CD8-positive, alpha-beta memory T cell (primary cell): ENCODE measurements at regions not wholly inside any gene's neighbourhood (a gene's known extent, or its start where the extent isn't known, plus 50 kb on each side); places are given as distances from the start of the nearest gene placed in this dataset.

Experiments used
- CTCF ChIA-PET: fragments of 350-600 bp; sonication (Branson Sonifier 250); formaldehyde crosslinking; loops from one replicate; lab custom pipeline; 2021; ENCODE audit warnings: antibody characterized with exemption; lab: Charles Lee
- POLR2A ChIA-PET: fragments of 350-600 bp; sonication (Branson Sonifier 250); formaldehyde crosslinking; loops from one replicate; lab custom pipeline; 2021; ENCODE audit warnings: antibody characterized with exemption; lab: Charles Lee
- DNase-seq, 5 donors: peaks; one replicate each; pipeline versions ENCODE4 v3.0.0 to v3.0.0-alpha.2; 2020 to 2022; ENCODE audit warnings: mixed read lengths in 1 of 5
- H3K27ac ChIP-seq: one replicate; pipeline ENCODE4 v1.7.0; 2013; ENCODE audit warnings: low read depth, mild to moderate bottlenecking, low read length, moderate library complexity
- H3K27me3 ChIP-seq: 2 replicates; pipeline ENCODE4 v1.7.0; 2013; ENCODE audit warnings: low read length, mild to moderate bottlenecking; ENCODE audit not compliant: insufficient read depth, poor library complexity, severe bottlenecking
- H3K36me3 ChIP-seq: 2 replicates; pipeline ENCODE4 v1.7.0; 2013; ENCODE audit warnings: mild to moderate bottlenecking, low read length, moderate library complexity; ENCODE audit not compliant: insufficient read depth
- H3K4me1 ChIP-seq: 2 replicates; pipeline ENCODE4 v1.7.0; 2013; ENCODE audit warnings: mild to moderate bottlenecking, low read length, moderate library complexity; ENCODE audit not compliant: insufficient read depth
- H3K4me3 ChIP-seq: 2 replicates; pipeline ENCODE4 v1.7.0; 2013; ENCODE audit warnings: mild to moderate bottlenecking, low read length
- H3K9me3 ChIP-seq: 2 replicates; pipeline ENCODE4 v1.7.0; 2013; ENCODE audit warnings: mild to moderate bottlenecking, low read length
- H3K27ac Mint-ChIP-seq, 8 donors: one replicate each; pipeline ENCODE4 v1.8.0; 2020 to 2021; ENCODE audit warnings: mixed read lengths in 8 of 8, mild to moderate bottlenecking in 6 of 8, inconsistent platforms in 3 of 8, moderate library complexity in 3 of 8
- H3K27me3 Mint-ChIP-seq, 2 donors: one replicate each; pipeline ENCODE4 v1.8.0; 2020 to 2021; ENCODE audit warnings: mixed read lengths in 2 of 2, mild to moderate bottlenecking in 1 of 2, moderate library complexity in 1 of 2
- H3K36me3 Mint-ChIP-seq, 3 donors: one replicate each; pipeline ENCODE4 v1.8.0; 2020 to 2021; ENCODE audit warnings: mixed read lengths in 3 of 3, inconsistent platforms in 1 of 3, mild to moderate bottlenecking in 1 of 3
- H3K4me1 Mint-ChIP-seq, 3 donors: one replicate each; pipeline ENCODE4 v1.8.0; 2020 to 2021; ENCODE audit warnings: mixed read lengths in 3 of 3, inconsistent platforms in 1 of 3, mild to moderate bottlenecking in 1 of 3
- H3K4me3 Mint-ChIP-seq, 7 donors: one replicate each; pipeline ENCODE4 v1.8.0; 2020 to 2021; ENCODE audit warnings: mixed read lengths in 7 of 7, mild to moderate bottlenecking in 6 of 7, moderate library complexity in 4 of 7, inconsistent platforms in 2 of 7
- H3K9me3 Mint-ChIP-seq, 5 donors: one replicate each; pipeline ENCODE4 v1.8.0; 2020 to 2022; ENCODE audit warnings: mixed read lengths in 5 of 5, mild to moderate bottlenecking in 3 of 5, moderate library complexity in 2 of 5, inconsistent platforms in 1 of 5

GRCh38 chr5:155189476-155189875, 175.9 kb downstream of the KIF4B start:
- Histone ChIP-seq H3K4me3 (no peak overlapping the region), H3K4me1 (no peaks in the 10 kb centered on the region), H3K9me3 (no peaks in the 10 kb centered on the region), H3K36me3 (no peaks in the 10 kb centered on the region), H3K27me3 (no peaks in the 10 kb centered on the region), H3K27ac (no peak overlapping the region)
- Mint-ChIP-seq H3K36me3 (no peaks in the 10 kb centered on the region), H3K4me3 (no peak overlapping the region), H3K27ac (no peak overlapping the region), H3K27me3 (peaks cover 2 to 10% of the 10 kb centered on the region in 2 donors), H3K9me3 (peaks cover 0 to 6% (median 4%) of the 10 kb centered on the region in 5 donors), H3K4me1 (no peaks in the 10 kb centered on the region)
- CTCF ChIA-PET = no interaction called here
- POLR2A ChIA-PET = no interaction called here
- DNase-seq = no peak

GRCh38 chr5:155189981-155190380, 176.4 kb downstream of the KIF4B start:
- CTCF ChIA-PET = no interaction called here
- Mint-ChIP-seq H3K27me3 (peaks cover 2 to 10% of the 10 kb centered on the region in 2 donors), H3K36me3 (no peaks in the 10 kb centered on the region), H3K4me3 (no peak overlapping the region), H3K4me1 (no peaks in the 10 kb centered on the region), H3K27ac (no peak overlapping the region), H3K9me3 (peaks cover 0 to 6% (median 4%) of the 10 kb centered on the region in 5 donors)
- no peak for DNase-seq
- no peak overlapping the region for H3K4me3 ChIP-seq
- no peaks in the 10 kb centered on the region for H3K4me1 ChIP-seq
- no peak overlapping the region for H3K27ac ChIP-seq
- no peaks in the 10 kb centered on the region for H3K36me3 ChIP-seq
- POLR2A ChIA-PET = no interaction called here
- H3K27me3 ChIP-seq = no peaks in the 10 kb centered on the region
- no peaks in the 10 kb centered on the region for H3K9me3 ChIP-seq

GRCh38 chr5:155193029-155193428, 179.5 kb downstream of the KIF4B start:
- Mint-ChIP-seq H3K36me3 (no peaks in the 10 kb centered on the region), H3K4me3 (no peak overlapping the region), H3K4me1 (no peaks in the 10 kb centered on the region), H3K9me3 (peaks cover 0 to 4% (median 2%) of the 10 kb centered on the region in 5 donors), H3K27ac (no peak overlapping the region), H3K27me3 (peaks cover 4 to 10% of the 10 kb centered on the region in 2 donors)
- POLR2A ChIA-PET = no interaction called here
- CTCF ChIA-PET = no interaction called here
- Histone ChIP-seq H3K9me3 (no peaks in the 10 kb centered on the region), H3K27me3 (no peaks in the 10 kb centered on the region), H3K4me3 (no peak overlapping the region), H3K4me1 (no peaks in the 10 kb centered on the region), H3K27ac (no peak overlapping the region), H3K36me3 (no peaks in the 10 kb centered on the region)
- DNase-seq = no peak

- Mint-ChIP-seq H3K36me3 (no peaks in the 10 kb centered on the region), H3K27me3 (peaks cover 4 to 10% of the 10 kb centered on the region in 2 donors), H3K4me1 (no peaks in the 10 kb centered on the region), H3K9me3 (peaks cover 0 to 5% (median 0%) of the 10 kb centered on the region in 5 donors), H3K27ac (no peak overlapping the region), H3K4me3 (no peak overlapping the region)
- no peaks in the 10 kb centered on the region for H3K9me3 ChIP-seq
- ChIA-PET POLR2A (no interaction called here), CTCF (no interaction called here)
- H3K4me1 ChIP-seq = no peaks in the 10 kb centered on the region
- no peak overlapping the region for H3K4me3 ChIP-seq
- no peaks in the 10 kb centered on the region for H3K36me3 ChIP-seq
- H3K27me3 ChIP-seq = no peaks in the 10 kb centered on the region
- DNase-seq = no peak
- no peak overlapping the region for H3K27ac ChIP-seq
These were observed 180.0 kb downstream of the KIF4B start for GRCh38 chr5:155193483-155194107.

GRCh38 chr5:155200608-155201007, 187.1 kb downstream of the KIF4B start:
- DNase-seq = no peak
- Histone ChIP-seq H3K36me3 (no peaks in the 10 kb centered on the region), H3K4me1 (no peaks in the 10 kb centered on the region), H3K4me3 (no peak overlapping the region), H3K27ac (no peak overlapping the region), H3K27me3 (no peaks in the 10 kb centered on the region), H3K9me3 (no peaks in the 10 kb centered on the region)
- CTCF ChIA-PET = no interaction called here
- Mint-ChIP-seq H3K27me3 (peaks cover 4 to 9% of the 10 kb centered on the region in 2 donors), H3K27ac (no peak overlapping the region), H3K36me3 (no peaks in the 10 kb centered on the region), H3K9me3 (peaks cover 0 to 11% (median 8%) of the 10 kb centered on the region in 5 donors), H3K4me1 (no peaks in the 10 kb centered on the region), H3K4me3 (no peak overlapping the region)
- POLR2A ChIA-PET = no interaction called here

GRCh38 chr5:155211764-155212163, 198.2 kb downstream of the KIF4B start:
- Histone ChIP-seq H3K36me3 (no peaks in the 10 kb centered on the region), H3K27ac (no peak overlapping the region), H3K4me3 (no peak overlapping the region), H3K27me3 (no peaks in the 10 kb centered on the region), H3K9me3 (no peaks in the 10 kb centered on the region), H3K4me1 (no peaks in the 10 kb centered on the region)
- CTCF ChIA-PET = no interaction called here
- peaks cover 0 to 6% of the 10 kb centered on the region in 2 donors for H3K27me3 Mint-ChIP-seq
- POLR2A ChIA-PET = no interaction called here
- H3K4me1 Mint-ChIP-seq = no peaks in the 10 kb centered on the region
- H3K36me3 Mint-ChIP-seq = no peaks in the 10 kb centered on the region
- no peak for DNase-seq
- no peak overlapping the region for H3K27ac Mint-ChIP-seq
- H3K9me3 Mint-ChIP-seq = peaks cover 0 to 3% (median 0%) of the 10 kb centered on the region in 5 donors
- H3K4me3 Mint-ChIP-seq = no peak overlapping the region

GRCh38 chr5:155222393-155222792, 208.8 kb downstream of the KIF4B start:
- Histone ChIP-seq H3K9me3 (no peaks in the 10 kb centered on the region), H3K4me3 (no peak overlapping the region), H3K27ac (no peak overlapping the region), H3K27me3 (no peaks in the 10 kb centered on the region), H3K36me3 (no peaks in the 10 kb centered on the region), H3K4me1 (no peaks in the 10 kb centered on the region)
- Mint-ChIP-seq H3K4me1 (no peaks in the 10 kb centered on the region), H3K27ac (no peak overlapping the region), H3K4me3 (no peak overlapping the region), H3K27me3 (peaks cover 0 to 6% of the 10 kb centered on the region in 2 donors), H3K9me3 (peaks cover 0 to 7% (median 6%) of the 10 kb centered on the region in 5 donors), H3K36me3 (no peaks in the 10 kb centered on the region)
- ChIA-PET POLR2A (no interaction called here), CTCF (no interaction called here)
- DNase-seq = no peak

- peaks cover 0 to 7% (median 6%) of the 10 kb centered on the region in 5 donors for H3K9me3 Mint-ChIP-seq
- H3K27me3 Mint-ChIP-seq = peaks cover 0 to 2% of the 10 kb centered on the region in 2 donors
- Histone ChIP-seq H3K36me3 (no peaks in the 10 kb centered on the region), H3K27ac (no peak overlapping the region), H3K27me3 (no peaks in the 10 kb centered on the region), H3K4me3 (no peak overlapping the region), H3K9me3 (no peaks in the 10 kb centered on the region), H3K4me1 (no peaks in the 10 kb centered on the region)
- POLR2A ChIA-PET = no interaction called here
- H3K4me1 Mint-ChIP-seq = no peaks in the 10 kb centered on the region
- no peak overlapping the region for H3K4me3 Mint-ChIP-seq
- CTCF ChIA-PET = no interaction called here
- no peak overlapping the region for H3K27ac Mint-ChIP-seq
- H3K36me3 Mint-ChIP-seq = no peaks in the 10 kb centered on the region
- no peak for DNase-seq
These were observed 215.6 kb downstream of the KIF4B start for GRCh38 chr5:155229135-155229534.
